ENCODE measurements at regions not wholly inside any gene's neighbourhood (a gene's known extent, or its start where the extent isn't known, plus 50 kb on each side); places are given as distances from the start of the nearest gene placed in this dataset.
A peak's percentile ranks its signal among the peaks of the same experiment; 100 is the strongest.
"Not testable (repeated sequence)": the region's sequence is repeated elsewhere in the genome, so short reads cannot be mapped to it uniquely, and the experiment has no call there.

DNA sequence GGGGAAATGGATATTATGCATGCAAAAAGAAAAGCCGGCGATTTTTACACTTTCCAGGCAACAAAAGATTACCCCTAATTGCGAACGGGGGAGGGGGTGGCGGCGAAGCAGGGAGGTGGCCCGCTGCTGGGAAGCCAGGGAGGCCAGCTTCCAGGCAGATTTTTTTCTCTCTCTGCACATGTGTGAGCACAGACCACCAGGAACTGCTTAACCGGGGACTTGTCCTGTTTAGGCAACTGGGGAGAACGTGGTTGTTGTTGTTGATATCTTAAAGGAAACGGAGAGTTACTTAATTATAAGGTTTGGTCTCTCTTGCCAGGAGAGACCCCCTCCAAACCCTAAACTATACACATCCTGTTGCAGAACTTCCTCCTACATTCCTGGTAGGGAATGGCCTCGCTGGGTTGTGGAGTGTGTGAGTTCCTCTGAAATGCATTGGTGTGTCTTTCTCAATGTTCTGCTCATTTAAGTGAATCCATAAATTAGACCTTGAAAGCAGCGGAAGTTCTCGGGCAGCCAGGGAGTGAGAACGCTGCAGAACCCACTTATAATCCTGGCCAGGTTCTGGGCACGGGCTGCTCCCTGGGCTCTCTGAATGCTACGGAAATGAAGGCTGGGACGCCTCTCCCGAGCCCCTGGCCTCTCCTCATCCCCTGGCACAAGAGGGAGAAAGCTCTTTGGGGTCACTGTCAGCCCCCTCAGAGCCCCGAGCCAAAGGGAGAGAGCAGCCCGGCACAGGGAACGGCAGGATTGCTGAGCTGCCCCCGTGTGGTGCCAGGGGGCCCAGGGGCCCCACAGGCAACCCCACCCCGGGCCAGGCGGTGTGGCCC lies 250.0 kb downstream of the FOXD2 start:
- no peak overlapping the region for H3K4me3 ChIP-seq
- ATAC-seq (no peak), DNase-seq (peak in 2 of 6 donors; percentile 3 to 28), FAIRE-seq (no peak)
- H3K36me3 ChIP-seq, result no peaks in the 10 kb centered on the region
- H3K27ac ChIP-seq, result no peak overlapping the region
- TF ChIP-seq, protein P1, sequence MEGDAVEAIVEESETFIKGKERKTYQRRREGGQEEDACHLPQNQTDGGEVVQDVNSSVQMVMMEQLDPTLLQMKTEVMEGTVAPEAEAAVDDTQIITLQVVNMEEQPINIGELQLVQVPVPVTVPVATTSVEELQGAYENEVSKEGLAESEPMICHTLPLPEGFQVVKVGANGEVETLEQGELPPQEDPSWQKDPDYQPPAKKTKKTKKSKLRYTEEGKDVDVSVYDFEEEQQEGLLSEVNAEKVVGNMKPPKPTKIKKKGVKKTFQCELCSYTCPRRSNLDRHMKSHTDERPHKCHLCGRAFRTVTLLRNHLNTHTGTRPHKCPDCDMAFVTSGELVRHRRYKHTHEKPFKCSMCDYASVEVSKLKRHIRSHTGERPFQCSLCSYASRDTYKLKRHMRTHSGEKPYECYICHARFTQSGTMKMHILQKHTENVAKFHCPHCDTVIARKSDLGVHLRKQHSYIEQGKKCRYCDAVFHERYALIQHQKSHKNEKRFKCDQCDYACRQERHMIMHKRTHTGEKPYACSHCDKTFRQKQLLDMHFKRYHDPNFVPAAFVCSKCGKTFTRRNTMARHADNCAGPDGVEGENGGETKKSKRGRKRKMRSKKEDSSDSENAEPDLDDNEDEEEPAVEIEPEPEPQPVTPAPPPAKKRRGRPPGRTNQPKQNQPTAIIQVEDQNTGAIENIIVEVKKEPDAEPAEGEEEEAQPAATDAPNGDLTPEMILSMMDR (IDR thresholded peaks at IDR 0.05), result no peak
- H3K4me1 ChIP-seq, result no peaks in the 10 kb centered on the region
- no peaks in the 10 kb centered on the region for H3K27me3 ChIP-seq
- intact Hi-C loops (cut with DNase I), result no loop called here
- WGBS, 2 donors, result 58 to 61% methylated on average over 24 of the region's 24 CpGs
- H3K9me3 ChIP-seq, result no peaks in the 10 kb centered on the region

DNA sequence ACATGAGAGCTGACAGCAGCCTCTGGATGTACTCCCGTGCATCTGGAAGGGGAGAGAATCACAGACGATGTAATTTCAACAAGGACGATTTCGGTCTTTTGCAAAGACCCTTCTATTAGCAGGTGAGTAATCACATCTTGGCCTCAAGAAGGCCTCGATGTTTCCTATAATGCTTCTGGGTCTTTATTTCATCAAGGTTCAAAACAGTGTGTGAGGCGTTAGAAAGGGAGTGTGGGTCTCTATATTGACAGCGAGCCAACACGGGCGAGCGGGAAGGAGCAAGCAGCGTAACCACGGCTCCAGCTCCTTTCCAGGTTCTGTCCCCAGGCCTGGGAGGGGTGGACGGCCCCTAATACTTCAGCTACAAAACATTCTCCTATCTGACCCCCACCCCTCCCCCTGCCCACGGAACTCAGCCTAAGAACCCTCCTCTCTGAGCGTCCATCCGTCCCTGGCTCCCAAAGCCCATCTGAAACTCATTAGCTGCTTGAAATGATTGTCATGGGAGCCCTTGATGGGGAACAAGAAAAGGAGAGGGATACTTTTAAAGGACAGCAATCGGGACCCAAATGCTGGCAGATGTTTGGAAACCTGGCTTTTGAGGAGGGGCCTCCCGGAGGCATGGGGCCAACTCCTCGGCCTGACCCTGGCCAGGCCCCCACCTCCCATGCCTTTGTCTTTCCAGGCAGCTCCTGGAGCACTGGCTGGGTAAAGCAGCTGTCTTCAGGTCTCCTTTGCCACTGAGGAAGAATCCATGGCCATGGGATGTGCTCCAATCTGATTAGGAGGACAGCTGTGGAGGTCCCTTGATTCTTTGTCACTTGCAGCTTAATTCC lies 250.8 kb downstream of the FOXD2 start:
- no peaks in the 10 kb centered on the region for H3K27me3 ChIP-seq
- H3K9me3 ChIP-seq, result no peaks in the 10 kb centered on the region
- WGBS, 2 donors, result 66% methylated on average over 19 of the region's 19 CpGs
- no peak for FAIRE-seq
- H3K4me3 ChIP-seq, result no peak overlapping the region
- TF ChIP-seq, protein P1 (IDR thresholded peaks at IDR 0.05), result no peak
- H3K4me1 ChIP-seq, result no peaks in the 10 kb centered on the region
- no peak overlapping the region for H3K27ac ChIP-seq
- ATAC-seq, result no peak
- no peaks in the 10 kb centered on the region for H3K36me3 ChIP-seq
- intact Hi-C loops (cut with DNase I), result no loop called here
- peak in 2 of 6 donors; percentile 1 to 29 for DNase-seq

DNA sequence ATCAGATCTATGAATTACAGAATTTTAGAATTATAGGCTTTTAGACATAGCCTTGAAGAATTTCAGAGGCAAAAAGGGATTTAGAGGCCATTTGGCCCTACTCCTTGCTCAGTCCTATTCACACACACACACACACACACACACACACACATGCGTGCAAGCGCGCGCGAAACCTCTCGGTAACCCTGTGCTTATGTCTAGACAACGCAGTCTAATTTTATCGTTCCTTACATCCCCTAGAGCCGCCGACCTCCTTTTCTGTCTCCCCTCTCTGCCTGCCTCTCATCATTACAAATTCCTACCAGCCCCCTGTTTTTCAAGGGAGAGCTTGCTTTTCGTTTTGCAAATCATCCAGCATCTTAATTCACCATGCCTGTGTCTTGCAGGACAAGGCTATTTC lies 252.1 kb downstream of the FOXD2 start:
- DNase-seq (no peak), FAIRE-seq (no peak), ATAC-seq (no peak)
- TF ChIP-seq, protein P1 (IDR thresholded peaks at IDR 0.05), result no peak
- Histone ChIP-seq H3K27me3 (no peaks in the 10 kb centered on the region), H3K4me3 (no peak overlapping the region), H3K4me1 (no peaks in the 10 kb centered on the region), H3K27ac (no peak overlapping the region), H3K9me3 (no peaks in the 10 kb centered on the region), H3K36me3 (no peaks in the 10 kb centered on the region)
- intact Hi-C loops (cut with DNase I), result no loop called here
- WGBS, 2 donors, result 83 to 84% methylated on average over 11 of the region's 11 CpGs

DNA sequence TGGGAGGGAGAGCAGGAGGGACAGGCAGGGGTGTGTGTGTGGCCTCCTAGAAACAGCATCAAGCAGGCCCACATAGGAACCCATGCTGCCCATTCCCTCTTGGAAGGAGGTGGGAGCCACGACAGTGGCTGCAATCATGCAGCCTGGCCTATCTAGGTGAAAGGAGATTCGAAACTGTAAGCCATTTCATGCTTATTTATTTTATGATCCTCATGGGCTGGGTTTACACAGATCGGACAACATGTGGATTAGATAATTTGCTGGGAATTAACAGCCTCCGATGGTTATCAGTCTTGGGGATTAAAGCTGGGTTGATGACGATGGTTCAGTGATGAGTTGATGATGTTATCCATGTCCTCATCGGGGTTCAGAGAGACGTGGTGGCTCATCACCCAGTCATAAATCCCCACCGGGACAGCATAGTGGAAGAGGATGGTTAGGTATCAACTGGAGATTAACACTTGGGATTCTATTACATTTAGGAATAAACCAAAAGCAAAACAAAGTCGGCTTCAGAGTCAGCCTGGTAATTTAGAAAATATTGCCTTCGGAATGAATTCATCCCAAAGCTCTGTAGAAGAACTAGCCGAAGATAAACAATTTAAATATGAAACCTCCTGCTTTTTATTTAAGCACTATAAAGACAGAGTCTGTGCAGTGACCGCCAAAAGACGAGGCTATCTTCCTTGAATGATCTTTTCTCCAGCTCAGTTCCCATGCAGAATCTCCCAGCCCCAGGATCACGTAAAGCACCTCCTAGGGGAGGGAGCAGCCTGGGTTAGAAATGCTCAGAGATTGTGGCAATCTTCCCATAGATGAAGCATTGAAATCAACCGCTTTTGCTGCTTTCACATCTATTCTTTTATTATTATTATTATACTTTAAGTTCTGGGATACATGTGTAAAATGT lies 252.8 kb downstream of the FOXD2 start:
- TF ChIP-seq, protein P1 (IDR thresholded peaks at IDR 0.05), result no peak
- intact Hi-C loops (cut with DNase I), result no loop called here
- H3K4me3 ChIP-seq, result no peak overlapping the region
- no peak overlapping the region for H3K27ac ChIP-seq
- no peak for FAIRE-seq
- ATAC-seq, result no peak
- DNase-seq, result peak in 1 of 6 donors; percentile 0
- no peaks in the 10 kb centered on the region for H3K4me1 ChIP-seq
- WGBS, 2 donors, result 72 to 79% methylated on average over 15 of the region's 15 CpGs
- no peaks in the 10 kb centered on the region for H3K9me3 ChIP-seq
- no peaks in the 10 kb centered on the region for H3K27me3 ChIP-seq
- H3K36me3 ChIP-seq, result no peaks in the 10 kb centered on the region

DNA sequence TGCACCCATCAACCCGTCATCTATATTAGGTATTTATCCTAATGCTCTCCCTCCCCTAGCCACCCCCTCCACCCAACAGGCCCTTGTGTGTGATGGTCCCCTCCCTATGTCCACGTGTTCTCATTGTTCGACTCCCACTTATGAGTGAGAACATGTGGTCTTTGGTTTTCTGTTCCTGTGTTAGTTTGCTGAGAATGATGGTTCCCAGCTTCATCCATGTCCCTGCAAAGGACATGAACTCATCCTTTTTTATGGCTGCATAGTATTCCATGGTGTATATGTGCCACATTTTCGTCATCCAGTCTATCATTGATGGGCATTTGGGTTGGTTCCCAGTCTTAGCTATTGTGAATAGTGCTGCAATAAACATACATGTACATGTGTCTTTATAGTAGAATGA lies 253.4 kb downstream of the FOXD2 start:
- H3K27me3 ChIP-seq; H3K36me3 ChIP-seq; ATAC-seq; H3K27ac ChIP-seq; DNase-seq; intact Hi-C loops (cut with DNase I); FAIRE-seq; H3K9me3 ChIP-seq; H3K4me3 ChIP-seq; H3K4me1 ChIP-seq: not testable (repeated sequence)
- WGBS, 2 donors, result 80 to 86% methylated on average over 4 of the region's 4 CpGs

Data from pancreas (tissue), 10 donors.